ENCODE measurements at regions not wholly inside any gene's neighbourhood (a gene's known extent, or its start where the extent isn't known, plus 50 kb on each side); places are given as distances from the start of the nearest gene placed in this dataset.

DNA sequence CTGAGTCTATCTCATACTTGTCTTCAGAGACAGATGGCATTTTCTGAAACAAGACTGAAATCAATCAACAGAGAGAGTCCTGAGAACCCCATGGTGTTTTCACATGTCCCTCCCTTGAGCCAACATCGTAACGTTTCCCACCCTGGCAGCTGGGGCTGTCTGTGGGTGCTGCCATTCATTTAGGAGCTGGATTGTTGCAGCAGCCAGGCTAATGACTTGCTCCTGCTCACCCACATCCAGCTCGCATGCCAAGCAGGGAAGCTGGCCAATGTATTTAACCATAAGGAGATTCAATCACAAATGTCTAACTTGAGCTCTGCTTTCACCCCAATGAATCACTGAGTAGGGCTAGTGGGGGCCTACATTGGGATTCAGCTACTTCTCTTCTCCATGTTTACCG, 146.1 kb downstream of the ADRA2A start:
- Histone ChIP-seq H3K79me2 (ENCODE audit: control insufficient read depth, insufficient read depth, low read length) (no peaks in the 10 kb centered on the region), H3K9me3 (replicated peaks; ENCODE audit: control insufficient read depth, insufficient read depth, low read length) (peaks cover 2% of the 10 kb centered on the region), H3K27me3 (ENCODE audit: control insufficient read depth in 2 of 2, insufficient read depth in 2 of 2, low read length in 2 of 2) (no peaks in the 10 kb centered on the region), H3K4me1 (ENCODE audit: control insufficient read depth, extremely low read depth, insufficient read depth, low read length) (no peaks in the 10 kb centered on the region), H2AFZ (ENCODE audit: low read depth, low read length) (no peak overlapping the region), H3K36me3 (ENCODE audit: control insufficient read depth in 2 of 2, extremely low read depth in 1 of 2, insufficient read depth in 2 of 2, low read length in 2 of 2) (no peaks in the 10 kb centered on the region), H3K9me1 (replicated peaks; ENCODE audit: control insufficient read depth, extremely low read depth, insufficient read depth, low read length) (no peaks in the 10 kb centered on the region), H3K9ac (replicated peaks; ENCODE audit: extremely low read depth, insufficient read depth, low read length) (no peak overlapping the region), H4K20me1 (replicated peaks; ENCODE audit: control insufficient read depth, extremely low read depth, insufficient read depth, low read length) (no peaks in the 10 kb centered on the region), H3K4me2 (ENCODE audit: insufficient read depth, low read length) (no peak overlapping the region), H3K27ac (ENCODE audit: insufficient read depth, low read depth, low read length) (no peak overlapping the region), H3K4me3 (replicated peaks in 1 of 3; ENCODE audit: insufficient read depth in 1 of 3, low read depth in 1 of 3, low read length in 3 of 3) (no peak overlapping the region)
- intact Hi-C loops (cut with micrococcal nuclease) (no loop called here), dilution Hi-C loops (cut with MboI; ENCODE audit: extremely low pct_ligation_motif_present, low sequenced_read_pairs) (no loop called here)
- CTCF ChIA-PET = no interaction called here
- DNase-seq (ENCODE audit: low read depth, low spot score) (no peak), FAIRE-seq (no peak)
- TF ChIP-seq GATA2 (IDR thresholded peaks at IDR 0.05; ENCODE audit: insufficient read depth, insufficient read length, low read depth, low read length) (no peak), EZH2 (IDR thresholded peaks at IDR 0.05; ENCODE audit: borderline replicate concordance, low read depth, low read length, severe bottlenecking) (no peak), JUN (IDR thresholded peaks at IDR 0.05; ENCODE audit: borderline replicate concordance, insufficient read depth, insufficient read length, low read depth) (no peak), FOS (IDR thresholded peaks at IDR 0.05; ENCODE audit: borderline replicate concordance, insufficient read depth, low read length) (no peak), POLR2AphosphoS5 (IDR thresholded peaks at IDR 0.05; ENCODE audit: insufficient read depth, low read depth, low read length) (no peak)
- BruUV-seq (replicated peaks) = no TSS peak
- POLR2A ChIA-PET = no interaction called here

DNA sequence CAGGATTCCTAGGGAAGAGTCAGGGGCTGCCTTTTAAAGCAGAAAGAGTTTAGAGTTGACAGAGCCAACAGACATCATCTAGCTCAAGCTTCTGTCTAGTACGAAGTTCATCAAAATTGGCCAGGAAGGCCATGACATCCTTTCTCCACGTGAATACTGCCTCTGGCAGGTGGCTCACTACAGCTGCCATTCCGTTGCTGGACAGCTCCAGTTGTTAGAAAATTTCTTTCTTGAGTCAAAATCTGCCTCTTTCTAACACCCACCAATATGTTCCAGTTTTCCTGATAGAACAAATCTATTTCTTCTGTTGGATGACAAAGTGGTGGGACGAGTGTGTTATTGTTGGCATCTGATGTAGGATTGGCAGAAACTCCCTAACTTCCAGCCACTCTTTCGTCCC, 154.9 kb downstream of the ADRA2A start:
- intact Hi-C loops (cut with micrococcal nuclease) (no loop called here), dilution Hi-C loops (cut with MboI; ENCODE audit: extremely low pct_ligation_motif_present, low sequenced_read_pairs) (no loop called here)
- ChIA-PET POLR2A (no interaction called here), CTCF (no interaction called here)
- TF ChIP-seq POLR2A (IDR thresholded peaks at IDR 0.05; ENCODE audit: low read depth, low read length) = no peak
- no peak for TF ChIP-seq JUN (IDR thresholded peaks at IDR 0.05; ENCODE audit: borderline replicate concordance, insufficient read depth, insufficient read length, low read depth)
- no peak for TF ChIP-seq EZH2 (IDR thresholded peaks at IDR 0.05; ENCODE audit: borderline replicate concordance, low read depth, low read length, severe bottlenecking)
- TF ChIP-seq MYC (IDR thresholded peaks at IDR 0.05; ENCODE audit: low read depth, low read length) = no peak
- TF ChIP-seq POLR2AphosphoS5 (IDR thresholded peaks at IDR 0.05; ENCODE audit: insufficient read depth, low read depth, low read length) = no peak
- TF ChIP-seq GATA2 (IDR thresholded peaks at IDR 0.05; ENCODE audit: insufficient read depth, insufficient read length, low read depth, low read length) = no peak
- TF ChIP-seq FOS (IDR thresholded peaks at IDR 0.05; ENCODE audit: borderline replicate concordance, insufficient read depth, low read length) = no peak
- TF ChIP-seq CTCF (IDR thresholded peaks at IDR 0.05; ENCODE audit: extremely low read depth in 1 of 2, insufficient read depth in 1 of 2, low read depth in 1 of 2, low read length in 2 of 2) = no peak
- TF ChIP-seq MAX (IDR thresholded peaks at IDR 0.05; ENCODE audit: insufficient read depth, insufficient read length) = no peak
- Histone ChIP-seq H4K20me1 (replicated peaks; ENCODE audit: control insufficient read depth, extremely low read depth, insufficient read depth, low read length) (no peaks in the 10 kb centered on the region), H2AFZ (ENCODE audit: low read depth, low read length) (no peak overlapping the region), H3K4me3 (replicated peaks in 1 of 3; ENCODE audit: insufficient read depth in 1 of 3, low read depth in 1 of 3, low read length in 3 of 3) (no peak overlapping the region), H3K27me3 (ENCODE audit: control insufficient read depth in 2 of 2, insufficient read depth in 2 of 2, low read length in 2 of 2) (no peaks in the 10 kb centered on the region), H3K9ac (replicated peaks; ENCODE audit: extremely low read depth, insufficient read depth, low read length) (no peak overlapping the region), H3K36me3 (ENCODE audit: control insufficient read depth in 2 of 2, extremely low read depth in 1 of 2, insufficient read depth in 2 of 2, low read length in 2 of 2) (no peaks in the 10 kb centered on the region), H3K9me1 (replicated peaks; ENCODE audit: control insufficient read depth, extremely low read depth, insufficient read depth, low read length) (no peaks in the 10 kb centered on the region), H3K27ac (ENCODE audit: insufficient read depth, low read depth, low read length) (no peak overlapping the region), H3K9me3 (replicated peaks; ENCODE audit: control insufficient read depth, insufficient read depth, low read length) (peaks cover 2% of the 10 kb centered on the region), H3K4me2 (ENCODE audit: insufficient read depth, low read length) (no peak overlapping the region), H3K79me2 (ENCODE audit: control insufficient read depth, insufficient read depth, low read length) (no peaks in the 10 kb centered on the region), H3K4me1 (ENCODE audit: control insufficient read depth, extremely low read depth, insufficient read depth, low read length) (no peaks in the 10 kb centered on the region)
- BruUV-seq (replicated peaks) = no TSS peak
- no peak for FAIRE-seq
- no peak for DNase-seq (ENCODE audit: low read depth, low spot score)

Data from endothelial cell of umbilical vein (primary cell).